ENCODE measurements at regions not wholly inside any gene's neighbourhood (a gene's known extent, or its start where the extent isn't known, plus 50 kb on each side); places are given as distances from the start of the nearest gene placed in this dataset.
A peak's percentile ranks its signal among the peaks of the same experiment; 100 is the strongest.

DNA sequence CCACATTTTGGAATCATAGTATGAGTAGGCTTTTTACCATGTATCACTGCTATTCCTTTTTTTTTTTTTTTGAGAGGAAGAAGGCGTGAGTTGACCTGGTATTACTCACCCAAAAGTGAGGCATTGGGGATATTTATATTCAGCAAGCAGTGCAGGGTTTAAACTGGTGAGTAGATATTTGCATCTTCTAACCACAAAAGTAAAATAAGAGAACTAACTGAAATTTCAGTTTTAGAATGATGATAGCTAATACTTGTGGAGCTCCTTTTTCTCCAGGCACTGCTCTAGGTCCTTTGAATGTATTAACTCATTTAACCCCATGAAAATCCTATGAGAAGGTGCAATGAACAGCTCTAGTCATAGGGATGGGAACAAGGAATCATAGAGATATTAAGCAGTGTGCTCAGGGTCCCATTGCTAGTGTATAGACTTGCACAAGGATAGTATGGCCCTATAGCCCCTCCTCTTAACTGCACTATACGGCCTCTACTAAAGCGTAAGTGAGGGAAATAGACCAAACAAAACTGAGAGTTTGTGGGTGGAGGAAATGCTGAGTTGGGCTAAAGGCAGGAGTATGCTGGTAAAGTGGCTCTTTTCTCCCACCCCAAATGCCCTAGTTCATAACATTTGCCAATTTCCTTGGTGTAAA is 104.3 kb upstream of the MAX start:
- Mint-ChIP-seq H3K27ac (peak overlapping the region; percentile 87), H3K27me3 (no peaks in the 10 kb centered on the region), H3K36me3 (ENCODE audit: low read depth) (peaks cover 2% of the 10 kb centered on the region), H3K4me3 (peak overlapping the region; percentile 53), H3K9me3 (peaks cover 8% of the 10 kb centered on the region), H3K4me1 (ENCODE audit: low read depth) (peaks cover 60% of the 10 kb centered on the region)
- ChIA-PET CTCF (interaction anchor here (1.7 to 2.8 kb wide), 3 partner anchors 23 to 205 kb away, joined by 4 to 11 read pairs (median 9); partner anchors contain the start of gene FUT8), POLR2A (interaction anchor here (0.7 to 1.1 kb wide), 3 partner anchors 23 to 609 kb away, joined by 3 to 5 read pairs (median 3); no protein-coding TSS in a partner anchor)
- intact Hi-C loops (cut with micrococcal nuclease): loop anchor here (5.0 kb wide), 3 partner anchors 34 to 96 kb away; no protein-coding TSS in a partner anchor
- TF ChIP-seq, protein P1, sequence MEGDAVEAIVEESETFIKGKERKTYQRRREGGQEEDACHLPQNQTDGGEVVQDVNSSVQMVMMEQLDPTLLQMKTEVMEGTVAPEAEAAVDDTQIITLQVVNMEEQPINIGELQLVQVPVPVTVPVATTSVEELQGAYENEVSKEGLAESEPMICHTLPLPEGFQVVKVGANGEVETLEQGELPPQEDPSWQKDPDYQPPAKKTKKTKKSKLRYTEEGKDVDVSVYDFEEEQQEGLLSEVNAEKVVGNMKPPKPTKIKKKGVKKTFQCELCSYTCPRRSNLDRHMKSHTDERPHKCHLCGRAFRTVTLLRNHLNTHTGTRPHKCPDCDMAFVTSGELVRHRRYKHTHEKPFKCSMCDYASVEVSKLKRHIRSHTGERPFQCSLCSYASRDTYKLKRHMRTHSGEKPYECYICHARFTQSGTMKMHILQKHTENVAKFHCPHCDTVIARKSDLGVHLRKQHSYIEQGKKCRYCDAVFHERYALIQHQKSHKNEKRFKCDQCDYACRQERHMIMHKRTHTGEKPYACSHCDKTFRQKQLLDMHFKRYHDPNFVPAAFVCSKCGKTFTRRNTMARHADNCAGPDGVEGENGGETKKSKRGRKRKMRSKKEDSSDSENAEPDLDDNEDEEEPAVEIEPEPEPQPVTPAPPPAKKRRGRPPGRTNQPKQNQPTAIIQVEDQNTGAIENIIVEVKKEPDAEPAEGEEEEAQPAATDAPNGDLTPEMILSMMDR (IDR thresholded peaks at IDR 0.05): no peak
- DNase-seq: peak; percentile 57
- ATAC-seq: peak; percentile 78

DNA sequence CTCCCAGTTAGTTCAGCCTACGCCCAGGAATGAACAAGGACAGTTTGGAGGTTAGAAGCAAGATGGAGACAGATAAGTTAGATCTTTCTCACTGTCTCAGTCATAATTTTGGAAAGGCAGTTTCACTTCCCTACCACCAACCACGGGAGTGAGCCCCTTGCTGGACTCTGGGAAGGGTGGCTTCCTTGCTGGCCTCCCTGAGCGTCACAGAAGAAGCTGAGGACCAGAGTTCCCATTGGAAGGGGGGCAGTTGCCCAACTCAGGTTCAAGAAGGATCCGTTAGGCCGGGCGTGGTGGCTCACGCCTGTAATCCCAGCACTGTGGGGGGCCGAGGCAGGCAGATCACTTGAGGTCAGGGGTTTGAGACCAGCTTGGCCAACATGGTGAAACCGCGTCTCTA is 106.2 kb upstream of the MAX start:
- no peaks in the 10 kb centered on the region for H3K9me3 Mint-ChIP-seq
- H3K36me3 Mint-ChIP-seq (ENCODE audit: low read depth): peaks cover 2% of the 10 kb centered on the region
- DNase-seq (no peak), ATAC-seq (no peak)
- CTCF ChIA-PET: no interaction called here
- no peak overlapping the region for H3K4me3 Mint-ChIP-seq
- peak overlapping the region; percentile 13 for H3K27ac Mint-ChIP-seq
- H3K4me1 Mint-ChIP-seq (ENCODE audit: low read depth): peaks cover 61% of the 10 kb centered on the region
- TF ChIP-seq, protein P1 (IDR thresholded peaks at IDR 0.05): no peak
- intact Hi-C loops (cut with micrococcal nuclease): loop anchor here (5.0 kb wide), 3 partner anchors 36 to 94 kb away; no protein-coding TSS in a partner anchor
- POLR2A ChIA-PET: interaction anchor here (1.6 kb wide), 1 partner anchor 9 kb away, joined by 5 read pairs; no protein-coding TSS in a partner anchor
- H3K27me3 Mint-ChIP-seq: no peaks in the 10 kb centered on the region

DNA sequence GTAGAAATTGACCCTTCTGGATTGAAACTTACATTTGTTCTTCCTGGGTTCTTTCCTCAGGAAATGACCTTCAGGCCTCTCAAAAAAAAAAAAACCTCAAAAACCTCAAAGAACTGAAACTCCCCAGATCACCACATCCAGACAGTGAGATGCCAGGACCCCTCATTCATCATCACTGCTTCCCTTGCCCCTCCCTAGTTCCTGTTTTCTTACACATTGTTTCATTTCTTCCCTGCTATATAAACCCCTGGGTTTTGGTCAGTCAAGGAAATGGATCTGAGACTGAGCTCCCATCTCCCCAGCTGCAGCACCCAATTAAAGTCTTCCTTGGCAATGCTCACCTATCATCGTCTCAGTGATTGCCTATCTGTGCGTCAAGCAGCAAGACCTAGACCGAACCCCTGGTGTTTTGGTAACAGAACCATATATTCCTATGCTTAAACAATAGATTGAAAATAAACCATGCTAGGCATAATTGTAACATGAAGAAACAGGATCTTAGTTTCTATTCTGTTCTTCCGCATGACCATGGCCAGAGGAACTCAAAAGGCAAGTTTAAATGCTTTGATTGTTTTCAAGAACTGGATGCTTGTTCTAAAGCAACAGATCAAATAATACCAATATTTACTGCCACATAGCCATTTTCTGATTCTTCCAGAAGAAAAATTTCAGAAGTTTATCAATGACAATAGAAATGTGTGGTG is 108.0 kb upstream of the MAX start:
- CTCF ChIA-PET: no interaction called here

DNA sequence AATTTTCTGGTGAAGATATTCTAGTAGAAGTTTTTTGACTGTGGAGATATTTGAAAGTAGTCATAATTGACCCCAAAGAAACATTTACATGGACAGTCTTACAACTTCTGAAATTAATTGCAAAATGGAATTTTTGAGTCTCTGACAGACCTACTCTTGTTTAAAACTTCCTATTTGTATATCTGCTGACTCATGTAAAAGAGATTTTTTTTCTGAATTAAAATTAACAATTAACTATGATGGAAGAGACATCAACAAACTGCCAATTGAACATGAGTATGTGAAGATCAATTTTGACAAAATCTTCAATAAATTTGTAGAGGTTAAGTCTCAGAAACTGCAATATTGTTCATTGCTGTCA is 108.5 kb upstream of the MAX start:
- POLR2A ChIA-PET: interaction anchor here (0.7 kb wide), 1 partner anchor 77 kb away, joined by 3 read pairs; no protein-coding TSS in a partner anchor
- H3K27me3 Mint-ChIP-seq: no peaks in the 10 kb centered on the region
- TF ChIP-seq, protein P1 (IDR thresholded peaks at IDR 0.05): no peak

More for the DNA sequence above, 108.0 kb upstream of the MAX start:
- peak; percentile 4 for ATAC-seq
- H3K27me3 Mint-ChIP-seq: no peaks in the 10 kb centered on the region
- H3K4me1 Mint-ChIP-seq (ENCODE audit: low read depth): peaks cover 53% of the 10 kb centered on the region
- peak overlapping the region; percentile 85 for H3K27ac Mint-ChIP-seq
- peaks cover 2% of the 10 kb centered on the region for H3K36me3 Mint-ChIP-seq (ENCODE audit: low read depth)
- TF ChIP-seq, protein P1 (IDR thresholded peaks at IDR 0.05): no peak
- POLR2A ChIA-PET: interaction anchor here (0.7 kb wide), 1 partner anchor 77 kb away, joined by 3 read pairs; no protein-coding TSS in a partner anchor
- intact Hi-C loops (cut with micrococcal nuclease): no loop called here
- DNase-seq: peak; percentile 46
- H3K4me3 Mint-ChIP-seq: peak overlapping the region; percentile 39
- H3K9me3 Mint-ChIP-seq: no peaks in the 10 kb centered on the region

More for the DNA sequence above, 108.5 kb upstream of the MAX start:
- peak overlapping the region; percentile 85 for H3K27ac Mint-ChIP-seq
- DNase-seq (no peak), ATAC-seq (no peak)
- CTCF ChIA-PET: no interaction called here
- peaks cover 2% of the 10 kb centered on the region for H3K36me3 Mint-ChIP-seq (ENCODE audit: low read depth)
- intact Hi-C loops (cut with micrococcal nuclease): no loop called here
- H3K4me1 Mint-ChIP-seq (ENCODE audit: low read depth): peaks cover 48% of the 10 kb centered on the region
- H3K9me3 Mint-ChIP-seq: no peaks in the 10 kb centered on the region
- peak overlapping the region; percentile 39 for H3K4me3 Mint-ChIP-seq
